OCI-LY1 (cell line): ENCODE measurements at regions not wholly inside any gene's neighbourhood (a gene's known extent, or its start where the extent isn't known, plus 50 kb on each side); places are given as distances from the start of the nearest gene placed in this dataset.

ENCODE experiments used
- H2AFZ ChIP-seq: fragments of 200-600 bp; sonication (generic), shearing (Covaris generic); 2 replicates; pipeline ENCODE4 v1.6.0; 2014; ENCODE audit warnings: antibody characterized with exemption, mild to moderate bottlenecking, low read length
- H3F3A ChIP-seq: fragments of 200-600 bp; sonication (generic), shearing (Covaris generic); 2 replicates; pipeline ENCODE4 v1.6.0; 2014; ENCODE audit warnings: mild to moderate bottlenecking, antibody characterized with exemption, low read length, moderate library complexity; ENCODE audit not compliant: insufficient read depth
- H3K27ac ChIP-seq: fragments of 200-600 bp; sonication (generic); 2 replicates; pipeline ENCODE4 v1.5.1; 2014; ENCODE audit warnings: low read length, mixed run types, mild to moderate bottlenecking, low read depth; ENCODE audit not compliant: poor library complexity, severe bottlenecking
- H3K27me3 ChIP-seq: fragments of 200-600 bp; sonication (generic); 2 replicates; pipeline ENCODE4 v1.6.0; 2014; ENCODE audit warnings: antibody characterized with exemption, mild to moderate bottlenecking, low read length, moderate library complexity; ENCODE audit not compliant: insufficient read depth
- H3K36me3 ChIP-seq: fragments of 200-600 bp; sonication (generic); 2 replicates; pipeline ENCODE4 v1.6.1; 2014; ENCODE audit warnings: mild to moderate bottlenecking, antibody characterized with exemption, low read length, moderate library complexity, mixed read lengths; ENCODE audit not compliant: insufficient read depth
- H3K4me1 ChIP-seq: fragments of 200-600 bp; sonication (generic); 2 replicates; pipeline ENCODE4 v1.5.1; 2014; ENCODE audit warnings: mild to moderate bottlenecking, low read length, moderate library complexity; ENCODE audit not compliant: insufficient read depth, severe bottlenecking
- H3K4me2 ChIP-seq: fragments of 200-600 bp; sonication (generic), shearing (Covaris generic); 2 replicates; pipeline ENCODE4 v1.6.1; 2014; ENCODE audit warnings: low read length
- H3K4me3 ChIP-seq: fragments of 200-600 bp; sonication (generic); 2 replicates; pipeline ENCODE4 v1.5.1; 2014; ENCODE audit warnings: low read length, low read depth, mild to moderate bottlenecking, mixed read lengths; ENCODE audit not compliant: poor library complexity, severe bottlenecking
- H3K79me2 ChIP-seq: fragments of 200-600 bp; shearing (Covaris generic); 2 replicates; pipeline ENCODE4 v1.6.1; 2016; ENCODE audit warnings: mixed run types, low read length, mixed read lengths; ENCODE audit not compliant: insufficient read depth
- H3K9ac ChIP-seq: fragments of 200-600 bp; sonication (generic), shearing (Covaris generic); 2 replicates; pipeline ENCODE4 v1.6.1; 2014; ENCODE audit warnings: mild to moderate bottlenecking, low read length, mixed read lengths
- H3K9me2 ChIP-seq: fragments of 200-600 bp; sonication (generic), shearing (Covaris generic); 2 replicates; pipeline ENCODE4 v1.6.1; 2014; ENCODE audit warnings: low read depth, mild to moderate bottlenecking, low read length, mixed read lengths
- H3K9me3 ChIP-seq: fragments of 200-600 bp; shearing (Covaris generic); 2 replicates; pipeline ENCODE4 v1.6.1; 2014; ENCODE audit warnings: low read length, mixed read lengths
- H4K20me1 ChIP-seq: fragments of 200-600 bp; sonication (generic), shearing (Covaris generic); 2 replicates; pipeline ENCODE4 v1.6.0; 2016; ENCODE audit warnings: mild to moderate bottlenecking, low read length; ENCODE audit not compliant: insufficient read depth
- CTCF ChIP-seq: fragments of 200-600 bp; sonication (generic), shearing (Covaris generic); IDR thresholded peaks from 2 replicates; pipeline ENCODE4 v1.5.1; 2017; ENCODE audit warnings: mild to moderate bottlenecking, antibody characterized with exemption, low read length, moderate library complexity, mixed read lengths
- EZH2 ChIP-seq: fragments of 200-600 bp; sonication (generic), shearing (Covaris generic); IDR thresholded peaks from 2 replicates; pipeline ENCODE4 v1.8.0; 2017; ENCODE audit warnings: borderline replicate concordance, mixed run types, mild to moderate bottlenecking, antibody characterized with exemption, low read length, moderate library complexity, mixed read lengths

- H4K20me1 ChIP-seq: no peaks in the 10 kb centered on the region
- peaks cover 62% of the 10 kb centered on the region for H3K79me2 ChIP-seq
- no peaks in the 10 kb centered on the region for H3F3A ChIP-seq
- H3K9ac ChIP-seq: peak overlapping the region; percentile 18; the same call in 1 of the 2 replicates
- no peaks in the 10 kb centered on the region for H3K27me3 ChIP-seq
- H3K9me2 ChIP-seq: no peaks in the 10 kb centered on the region
- H3K27ac ChIP-seq: no peak overlapping the region
- H3K4me1 ChIP-seq: peaks cover 48% of the 10 kb centered on the region
- no peak overlapping the region for H3K4me3 ChIP-seq
- no peak overlapping the region for H2AFZ ChIP-seq
- no peaks in the 10 kb centered on the region for H3K9me3 ChIP-seq
- H3K36me3 ChIP-seq: peaks cover 40% of the 10 kb centered on the region
- TF ChIP-seq EZH2 (no peak), CTCF (no peak)
- H3K4me2 ChIP-seq: peak overlapping the region; percentile 34; the same call in 1 of the 2 replicates
These were observed 112.9 kb upstream of the GRK3 start for GRCh38 chr22:25451480-25452114.

- Histone ChIP-seq H3K4me1 (peaks cover 42% of the 10 kb centered on the region), H3K27ac (no peak overlapping the region), H3K79me2 (peaks cover 62% of the 10 kb centered on the region), H3K27me3 (no peaks in the 10 kb centered on the region), H3K36me3 (peaks cover 43% of the 10 kb centered on the region), H3F3A (no peaks in the 10 kb centered on the region), H3K9me2 (no peaks in the 10 kb centered on the region), H3K4me2 (peak overlapping the region; percentile 34; the same call in 1 of the 2 replicates), H4K20me1 (no peaks in the 10 kb centered on the region), H3K9me3 (no peaks in the 10 kb centered on the region), H3K4me3 (no peak overlapping the region), H3K9ac (peak overlapping the region; percentile 18; the same call in 1 of the 2 replicates), H2AFZ (no peak overlapping the region)
- TF ChIP-seq CTCF (no peak), EZH2 (no peak)
These were observed 112.3 kb upstream of the GRK3 start for GRCh38 chr22:25452116-25452700.

GRCh38 chr22:25453058-25453457 lies 111.4 kb upstream of the GRK3 start:
- H3K27me3 ChIP-seq: no peaks in the 10 kb centered on the region
- H2AFZ ChIP-seq: no peak overlapping the region
- TF ChIP-seq EZH2 (no peak), CTCF (no peak)
- no peak overlapping the region for H3K27ac ChIP-seq
- H3K9me3 ChIP-seq: no peaks in the 10 kb centered on the region
- peaks cover 43% of the 10 kb centered on the region for H3K36me3 ChIP-seq
- H3K9ac ChIP-seq: no peak overlapping the region
- no peaks in the 10 kb centered on the region for H3F3A ChIP-seq
- H3K4me3 ChIP-seq: no peak overlapping the region
- H3K4me1 ChIP-seq: peaks cover 37% of the 10 kb centered on the region
- H3K9me2 ChIP-seq: no peaks in the 10 kb centered on the region
- H3K79me2 ChIP-seq: peaks cover 61% of the 10 kb centered on the region
- no peaks in the 10 kb centered on the region for H4K20me1 ChIP-seq
- H3K4me2 ChIP-seq: no peak overlapping the region
